ENCODE measurements at regions not wholly inside any gene's neighbourhood (a gene's known extent, or its start where the extent isn't known, plus 50 kb on each side); places are given as distances from the start of the nearest gene placed in this dataset.

- Mint-ChIP-seq H3K27ac (no peak overlapping the region), H3K27me3 (peaks cover 32% of the 10 kb centered on the region), H3K4me3 (no peak overlapping the region), H3K9me3 (peaks cover 19% of the 10 kb centered on the region), H3K36me3 (ENCODE audit: low read depth) (peaks cover 82% of the 10 kb centered on the region), H3K4me1 (ENCODE audit: low read depth) (peaks cover 59% of the 10 kb centered on the region)
- intact Hi-C loops (cut with micrococcal nuclease): no loop called here
Measured at GRCh38 chr2:239880396-239880795, 144.7 kb downstream of the NDUFA10 start.

- peaks cover 34% of the 10 kb centered on the region for H3K27me3 Mint-ChIP-seq
- H3K27ac Mint-ChIP-seq: no peak overlapping the region
- peaks cover 80% of the 10 kb centered on the region for H3K36me3 Mint-ChIP-seq (ENCODE audit: low read depth)
Measured at GRCh38 chr2:239879423-239880084, 145.6 kb downstream of the NDUFA10 start.

GRCh38 chr2:239878686-239879085 lies 146.5 kb downstream of the NDUFA10 start:
- intact Hi-C loops (cut with micrococcal nuclease): no loop called here
- H3K36me3 Mint-ChIP-seq (ENCODE audit: low read depth): peaks cover 78% of the 10 kb centered on the region
- no peak overlapping the region for H3K4me3 Mint-ChIP-seq
- H3K4me1 Mint-ChIP-seq (ENCODE audit: low read depth): peaks cover 66% of the 10 kb centered on the region
- no peak overlapping the region for H3K27ac Mint-ChIP-seq
- peaks cover 2% of the 10 kb centered on the region for H3K9me3 Mint-ChIP-seq
- peaks cover 41% of the 10 kb centered on the region for H3K27me3 Mint-ChIP-seq

More at GRCh38 chr2:239879423-239880084, 145.6 kb downstream of the NDUFA10 start:
- H3K4me1 Mint-ChIP-seq (ENCODE audit: low read depth): peaks cover 59% of the 10 kb centered on the region
- H3K4me3 Mint-ChIP-seq: no peak overlapping the region
- intact Hi-C loops (cut with micrococcal nuclease): no loop called here
- H3K9me3 Mint-ChIP-seq: peaks cover 11% of the 10 kb centered on the region

- Mint-ChIP-seq H3K4me3 (no peak overlapping the region), H3K9me3 (no peaks in the 10 kb centered on the region), H3K36me3 (ENCODE audit: low read depth) (peaks cover 60% of the 10 kb centered on the region), H3K4me1 (ENCODE audit: low read depth) (peaks cover 59% of the 10 kb centered on the region), H3K27ac (no peak overlapping the region), H3K27me3 (peaks cover 34% of the 10 kb centered on the region)
- intact Hi-C loops (cut with micrococcal nuclease): no loop called here
Measured at GRCh38 chr2:239876948-239877289, 148.2 kb downstream of the NDUFA10 start.

- Mint-ChIP-seq H3K4me3 (no peak overlapping the region), H3K27ac (no peak overlapping the region), H3K9me3 (no peaks in the 10 kb centered on the region), H3K36me3 (ENCODE audit: low read depth) (peaks cover 55% of the 10 kb centered on the region), H3K27me3 (peaks cover 30% of the 10 kb centered on the region), H3K4me1 (ENCODE audit: low read depth) (peaks cover 54% of the 10 kb centered on the region)
- intact Hi-C loops (cut with micrococcal nuclease): no loop called here
Measured at GRCh38 chr2:239876271-239876947, 148.7 kb downstream of the NDUFA10 start.

GRCh38 chr2:239874636-239875356 lies 150.3 kb downstream of the NDUFA10 start:
- peaks cover 40% of the 10 kb centered on the region for H3K4me1 Mint-ChIP-seq (ENCODE audit: low read depth)
- no peak overlapping the region for H3K27ac Mint-ChIP-seq
- no peak overlapping the region for H3K4me3 Mint-ChIP-seq
- H3K27me3 Mint-ChIP-seq: peaks cover 27% of the 10 kb centered on the region
- peaks cover 45% of the 10 kb centered on the region for H3K36me3 Mint-ChIP-seq (ENCODE audit: low read depth)
- H3K9me3 Mint-ChIP-seq: no peaks in the 10 kb centered on the region
- intact Hi-C loops (cut with micrococcal nuclease): no loop called here

GRCh38 chr2:239873656-239874635 lies 151.2 kb downstream of the NDUFA10 start:
- Mint-ChIP-seq H3K27ac (no peak overlapping the region), H3K9me3 (no peaks in the 10 kb centered on the region), H3K4me3 (no peak overlapping the region), H3K27me3 (peaks cover 27% of the 10 kb centered on the region), H3K4me1 (ENCODE audit: low read depth) (peaks cover 31% of the 10 kb centered on the region), H3K36me3 (ENCODE audit: low read depth) (peaks cover 41% of the 10 kb centered on the region)
- intact Hi-C loops (cut with micrococcal nuclease): no loop called here

- peaks cover 26% of the 10 kb centered on the region for H3K36me3 Mint-ChIP-seq (ENCODE audit: low read depth)
- intact Hi-C loops (cut with micrococcal nuclease): no loop called here
- no peak overlapping the region for H3K4me3 Mint-ChIP-seq
Measured at GRCh38 chr2:239871481-239872435, 153.4 kb downstream of the NDUFA10 start.

GRCh38 chr2:239870863-239871262 lies 154.3 kb downstream of the NDUFA10 start:
- no peak overlapping the region for H3K27ac Mint-ChIP-seq
- intact Hi-C loops (cut with micrococcal nuclease): no loop called here
- no peak overlapping the region for H3K4me3 Mint-ChIP-seq
- peaks cover 19% of the 10 kb centered on the region for H3K27me3 Mint-ChIP-seq
- H3K36me3 Mint-ChIP-seq (ENCODE audit: low read depth): peaks cover 17% of the 10 kb centered on the region
- H3K9me3 Mint-ChIP-seq: no peaks in the 10 kb centered on the region
- peaks cover 7% of the 10 kb centered on the region for H3K4me1 Mint-ChIP-seq (ENCODE audit: low read depth)

More at GRCh38 chr2:239871481-239872435, 153.4 kb downstream of the NDUFA10 start:
- Mint-ChIP-seq H3K27ac (no peak overlapping the region), H3K27me3 (peaks cover 23% of the 10 kb centered on the region), H3K9me3 (no peaks in the 10 kb centered on the region), H3K4me1 (ENCODE audit: low read depth) (peaks cover 12% of the 10 kb centered on the region)

- Mint-ChIP-seq H3K4me3 (no peak overlapping the region), H3K36me3 (ENCODE audit: low read depth) (peaks cover 12% of the 10 kb centered on the region), H3K27me3 (peaks cover 14% of the 10 kb centered on the region), H3K9me3 (no peaks in the 10 kb centered on the region), H3K4me1 (ENCODE audit: low read depth) (peaks cover 7% of the 10 kb centered on the region), H3K27ac (no peak overlapping the region)
- intact Hi-C loops (cut with micrococcal nuclease): no loop called here
Measured at GRCh38 chr2:239870276-239870675, 154.9 kb downstream of the NDUFA10 start.

GRCh38 chr2:239869272-239870155 lies 155.6 kb downstream of the NDUFA10 start:
- H3K27ac Mint-ChIP-seq: no peak overlapping the region
- H3K4me3 Mint-ChIP-seq: no peak overlapping the region
- intact Hi-C loops (cut with micrococcal nuclease): no loop called here
- H3K27me3 Mint-ChIP-seq: peaks cover 12% of the 10 kb centered on the region
- no peaks in the 10 kb centered on the region for H3K9me3 Mint-ChIP-seq
- H3K4me1 Mint-ChIP-seq (ENCODE audit: low read depth): peaks cover 6% of the 10 kb centered on the region
- H3K36me3 Mint-ChIP-seq (ENCODE audit: low read depth): peaks cover 10% of the 10 kb centered on the region

All from dendritic cell treated with granulocyte-macrophage colony-stimulating factor and Interleukin-4, amounts not matched to agents 40 ng/mL and 50 ng/mL, for 4 days (primary cell).